GM21576 (cell line): ENCODE measurements at regions not wholly inside any gene's neighbourhood (a gene's known extent, or its start where the extent isn't known, plus 50 kb on each side); places are given as distances from the start of the nearest gene placed in this dataset.

Experiments
- ATAC-seq: cut with Tn5 transposase; IDR thresholded peaks from one replicate; pipeline ENCODE4 v1.9.1; 2021; ENCODE audit warnings: mild to moderate bottlenecking, moderate library complexity; ENCODE audit not compliant: unreplicated experiment

DNA sequence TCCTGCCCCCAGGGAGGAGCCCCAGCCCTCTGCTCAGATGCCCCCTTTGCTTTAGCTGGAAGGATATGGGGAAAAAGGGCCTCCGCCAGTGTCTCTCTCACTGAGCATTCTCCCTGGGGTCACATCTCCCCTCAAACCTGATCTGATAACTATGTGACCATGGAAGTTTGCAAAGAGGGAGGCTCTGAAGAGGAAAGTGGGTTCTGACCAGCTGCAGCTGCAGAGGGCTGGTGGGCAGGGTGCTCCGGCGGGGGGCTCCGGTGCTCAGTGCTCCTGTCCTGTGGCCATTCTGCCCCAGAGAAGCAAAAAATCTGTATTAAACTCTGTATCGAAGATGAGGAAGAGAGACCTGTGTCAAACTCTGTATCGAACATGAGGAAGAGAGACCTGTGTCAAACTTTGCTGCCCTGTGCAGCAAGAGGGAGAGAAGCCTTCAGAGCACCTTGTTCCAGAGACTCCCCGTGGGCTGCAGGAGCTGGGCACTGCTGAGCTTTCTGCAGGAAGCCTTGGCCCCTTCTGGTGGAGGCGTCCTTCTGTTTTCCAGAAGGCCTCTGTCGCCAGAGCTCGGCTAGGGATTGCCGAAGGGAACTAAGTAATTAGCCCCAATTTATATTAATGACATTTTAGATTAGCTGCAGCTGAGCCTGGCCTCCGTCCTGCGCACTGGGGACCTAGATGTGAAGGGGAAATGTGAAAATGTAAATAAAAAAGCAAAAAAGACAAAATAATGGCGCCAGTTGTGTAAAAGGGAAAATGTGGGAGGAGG, 186.2 kb upstream of the C1orf174 start:
- ATAC-seq, result no peak

DNA sequence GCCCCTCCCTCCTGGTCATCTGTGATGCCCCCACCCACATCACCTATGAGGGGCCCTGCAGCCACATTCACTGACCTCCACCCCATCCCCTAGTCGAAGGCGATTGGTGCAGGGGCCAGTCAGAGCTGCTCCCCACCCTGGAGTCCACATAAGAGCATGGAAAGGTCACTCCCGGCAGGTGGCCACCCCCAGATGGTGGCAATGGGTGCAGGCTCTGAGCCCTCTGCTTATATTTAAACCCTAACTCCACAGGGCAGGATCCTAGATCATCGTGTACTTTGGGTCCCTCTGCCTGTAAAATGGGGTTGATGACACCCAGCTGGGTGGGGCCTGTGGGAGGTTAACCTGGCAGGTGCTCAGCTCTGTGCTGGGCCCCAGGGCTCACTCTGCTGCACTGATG, 186.8 kb upstream of the C1orf174 start:
- ATAC-seq, result no peak

- ATAC-seq, result no peak
Measured at GRCh38 chr1:4087530-4088420, 187.7 kb upstream of the C1orf174 start.

DNA sequence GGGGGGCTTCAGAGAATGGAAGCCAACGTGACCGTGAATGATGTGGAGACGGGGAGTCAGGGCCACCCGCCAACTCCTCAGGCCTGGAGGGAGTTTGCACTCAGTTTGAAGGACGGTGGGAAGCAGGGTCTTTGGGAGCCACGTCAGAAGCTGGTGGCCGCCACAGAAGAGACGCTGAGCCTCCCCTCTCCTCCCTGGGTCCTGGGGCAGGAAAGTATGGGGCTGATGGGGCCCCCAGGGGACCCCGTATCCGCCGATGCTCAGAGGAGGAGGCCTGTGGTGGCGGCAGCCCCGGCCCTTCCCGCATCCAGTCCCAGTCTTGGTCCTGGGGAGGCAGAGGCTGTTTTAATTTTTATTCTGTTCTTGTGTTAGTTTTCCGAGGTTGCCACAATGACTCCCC, 188.6 kb upstream of the C1orf174 start:
- ATAC-seq, result no peak

GRCh38 chr1:4089421-4090175, 189.5 kb upstream of the C1orf174 start:
- no peak for ATAC-seq

DNA sequence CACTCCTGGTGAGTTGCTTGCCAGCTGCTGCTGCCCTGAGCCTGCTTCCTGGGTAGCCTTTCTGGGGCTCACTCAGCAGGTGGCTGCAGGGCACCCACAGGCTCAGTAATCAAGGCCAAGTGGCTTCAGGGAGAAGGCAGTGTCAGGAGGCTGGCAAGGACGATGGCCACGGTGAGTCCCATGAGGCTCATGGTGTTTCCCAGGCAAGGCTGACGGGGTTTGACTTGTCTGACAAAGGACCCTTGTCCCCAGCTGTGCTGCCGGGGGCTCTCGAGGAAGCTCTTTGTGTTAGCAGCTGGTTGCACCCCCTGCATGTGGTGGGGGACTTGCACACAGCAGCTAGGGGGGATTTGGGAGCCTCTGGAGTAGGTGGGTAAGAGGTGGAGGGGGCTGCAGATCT, 190.5 kb upstream of the C1orf174 start:
- no peak for ATAC-seq

GRCh38 chr1:4090976-4091660, 191.0 kb upstream of the C1orf174 start:
- no peak for ATAC-seq

- ATAC-seq, result no peak
Measured at GRCh38 chr1:4091996-4092395, 191.9 kb upstream of the C1orf174 start.

- ATAC-seq, result no peak
Measured at GRCh38 chr1:4093856-4094565, 193.9 kb upstream of the C1orf174 start.

DNA sequence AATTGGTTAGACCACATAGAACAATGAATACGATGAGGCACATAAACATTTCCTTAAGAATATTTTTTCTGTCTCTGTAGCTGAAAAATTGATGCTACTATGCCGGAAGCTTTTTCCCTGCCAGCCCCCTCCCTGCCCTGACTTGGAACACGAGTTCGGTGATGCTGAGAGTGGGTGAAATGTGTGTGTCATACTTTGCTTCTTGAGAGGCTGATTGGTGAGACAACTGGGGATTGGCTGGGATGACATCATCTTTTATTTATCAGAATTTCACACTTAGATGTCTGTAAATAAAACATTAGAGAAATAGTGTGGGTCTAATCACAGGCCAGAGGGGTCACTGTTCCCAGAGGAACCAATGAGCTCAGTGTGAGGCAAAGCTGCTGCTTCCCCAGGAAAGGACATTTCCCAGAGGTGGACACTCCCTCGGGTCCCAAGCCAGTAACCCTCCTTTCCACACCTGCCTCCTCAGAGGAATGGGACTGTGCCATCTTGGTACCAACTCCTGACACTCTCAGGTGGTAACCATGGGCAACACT, 195.4 kb upstream of the C1orf174 start:
- no peak for ATAC-seq

GRCh38 chr1:4101459-4102161, 201.5 kb upstream of the C1orf174 start:
- ATAC-seq, result no peak

GRCh38 chr1:4105300-4105880, 205.3 kb upstream of the C1orf174 start:
- ATAC-seq, result no peak

GRCh38 chr1:4106731-4107130, 206.7 kb upstream of the C1orf174 start:
- no peak for ATAC-seq

DNA sequence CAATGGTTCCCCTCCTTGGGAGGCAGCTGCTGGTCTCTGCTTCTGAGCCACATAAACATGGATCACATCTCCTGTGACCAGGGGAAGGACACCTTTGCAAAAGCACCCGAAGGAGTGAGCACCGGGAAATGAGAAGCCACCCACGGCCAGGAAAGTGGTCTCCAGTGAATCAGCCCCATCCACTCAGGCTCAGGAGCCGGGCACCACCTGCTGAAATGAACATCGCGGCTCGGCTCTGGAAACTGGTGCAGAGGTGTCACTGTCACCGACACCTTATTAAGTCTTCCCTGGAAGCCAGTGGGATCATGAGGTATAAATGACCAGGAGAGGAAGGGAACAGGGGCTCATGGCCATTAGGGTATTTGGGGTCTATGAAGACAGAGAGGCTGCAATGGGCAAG, 207.2 kb upstream of the C1orf174 start:
- no peak for ATAC-seq

DNA sequence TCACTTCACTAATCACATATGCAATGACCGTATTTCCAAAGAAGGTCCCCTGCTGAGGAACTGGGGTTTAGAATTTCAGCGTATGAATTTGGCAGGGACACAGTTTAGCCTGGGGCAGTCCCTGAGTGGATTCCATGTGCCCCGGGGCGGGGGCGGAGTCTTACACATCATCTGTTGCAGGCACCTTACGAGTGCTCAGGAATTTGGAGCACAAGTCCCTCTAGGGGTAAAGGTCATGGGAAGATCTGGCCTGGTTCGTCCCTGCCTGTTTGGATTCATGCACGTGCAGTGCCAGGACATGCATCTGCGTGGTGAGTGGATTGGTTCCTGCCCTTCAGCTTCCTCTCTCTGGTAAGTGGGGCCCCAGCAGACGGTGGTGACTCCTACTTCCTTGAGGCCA, 208.3 kb upstream of the C1orf174 start:
- no peak for ATAC-seq

DNA sequence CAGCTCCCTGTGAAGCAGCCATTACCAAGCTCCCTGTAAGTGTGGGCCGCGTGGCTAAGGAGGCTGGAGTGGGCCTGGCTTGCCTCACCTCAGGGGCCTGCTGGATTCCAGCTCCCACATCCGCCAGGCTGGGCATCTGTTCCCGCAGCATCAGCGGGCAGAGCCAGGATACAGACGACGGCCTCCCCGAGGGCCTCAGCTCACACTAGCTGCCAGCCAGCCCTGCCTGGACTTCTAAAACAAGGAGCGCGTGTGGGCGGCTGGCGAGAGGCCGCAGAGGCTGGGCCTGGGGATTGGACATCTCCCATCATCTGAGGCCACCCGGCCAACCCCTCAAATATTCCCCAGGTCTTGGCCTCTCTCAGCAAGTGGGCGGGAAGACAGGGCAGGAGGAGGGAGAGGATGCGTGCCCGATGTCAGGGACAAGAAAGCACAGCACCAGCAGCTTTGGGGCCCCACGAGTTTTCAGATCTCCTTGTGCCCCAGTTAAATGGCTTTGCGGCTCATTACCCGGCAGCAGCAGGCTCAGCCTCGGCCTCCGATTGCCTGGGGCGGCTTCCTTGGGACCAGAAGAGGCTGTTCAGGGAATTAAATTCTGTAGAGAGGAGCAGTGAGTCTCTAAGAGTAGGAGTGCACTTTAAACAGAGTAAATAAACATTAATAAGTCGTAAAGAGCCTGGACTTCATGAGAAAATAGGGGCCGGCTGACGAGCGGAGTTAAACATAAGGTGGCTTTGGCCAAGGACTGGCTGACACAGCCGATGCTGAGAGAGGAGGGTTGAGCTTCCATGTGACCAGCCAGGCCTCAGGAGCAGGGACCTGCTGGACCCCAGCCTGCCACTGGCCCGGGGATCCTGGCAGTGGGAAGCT, 208.9 kb upstream of the C1orf174 start:
- ATAC-seq, result no peak

- ATAC-seq, result no peak
Measured at GRCh38 chr1:4109628-4109940, 209.5 kb upstream of the C1orf174 start.

DNA sequence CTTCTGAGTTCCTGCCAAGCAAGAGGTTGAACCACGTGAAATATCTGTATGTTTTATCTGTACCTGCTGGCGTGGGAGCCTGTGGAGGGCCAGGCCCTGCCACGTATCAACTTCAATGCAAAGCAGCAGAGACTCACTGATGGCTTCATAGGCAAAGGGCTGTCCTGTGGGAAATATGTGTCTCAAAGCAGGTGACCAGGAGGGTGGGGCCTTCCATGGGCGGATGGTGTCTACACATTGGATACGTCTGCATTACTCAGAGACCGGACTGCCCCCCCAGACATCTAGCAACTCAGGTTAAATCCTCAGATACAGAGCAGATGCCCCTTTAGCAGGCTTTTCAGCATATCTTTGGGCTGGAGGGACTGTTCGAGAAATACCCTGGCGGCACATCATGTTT, 210.8 kb upstream of the C1orf174 start:
- no peak for ATAC-seq
